C4-2B (cell line): ENCODE measurements at regions not wholly inside any gene's neighbourhood (a gene's known extent, or its start where the extent isn't known, plus 50 kb on each side); places are given as distances from the start of the nearest gene placed in this dataset.

Experiments
- H3K27ac ChIP-seq: fragments of 450-650 bp; 2 replicates; pipeline ENCODE4 v1.5.1; 2017
- ZFX ChIP-seq: fragments of 450-650 bp; IDR thresholded peaks from 2 replicates; pipeline ENCODE4 v1.6.1; 2017
- TF ChIP-seq, protein P1 (sequence below): fragments of 450-650 bp; conservative IDR thresholded peaks from 2 replicates; pipeline ENCODE4 v1.5.1; 2017; ENCODE audit warnings: mild to moderate bottlenecking

DNA sequence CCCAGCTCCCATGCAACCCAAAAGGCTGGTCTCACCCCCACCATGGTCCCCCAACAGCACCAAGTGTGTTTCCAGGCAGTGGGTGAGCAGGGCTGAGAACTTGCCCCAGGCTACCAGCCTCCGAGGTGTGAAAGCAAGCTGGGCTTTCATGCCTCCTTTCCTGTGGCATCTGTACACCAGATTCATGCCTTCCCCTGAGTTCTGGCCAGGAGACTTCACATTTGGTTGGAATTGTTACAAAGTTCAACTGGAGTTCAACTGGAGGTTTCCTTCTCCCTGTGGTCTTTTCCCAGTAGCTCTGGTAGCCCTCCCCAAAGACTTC is 77.6 kb upstream of the RAB40AL start:
- no peak overlapping the region for H3K27ac ChIP-seq
- TF ChIP-seq, protein P1, sequence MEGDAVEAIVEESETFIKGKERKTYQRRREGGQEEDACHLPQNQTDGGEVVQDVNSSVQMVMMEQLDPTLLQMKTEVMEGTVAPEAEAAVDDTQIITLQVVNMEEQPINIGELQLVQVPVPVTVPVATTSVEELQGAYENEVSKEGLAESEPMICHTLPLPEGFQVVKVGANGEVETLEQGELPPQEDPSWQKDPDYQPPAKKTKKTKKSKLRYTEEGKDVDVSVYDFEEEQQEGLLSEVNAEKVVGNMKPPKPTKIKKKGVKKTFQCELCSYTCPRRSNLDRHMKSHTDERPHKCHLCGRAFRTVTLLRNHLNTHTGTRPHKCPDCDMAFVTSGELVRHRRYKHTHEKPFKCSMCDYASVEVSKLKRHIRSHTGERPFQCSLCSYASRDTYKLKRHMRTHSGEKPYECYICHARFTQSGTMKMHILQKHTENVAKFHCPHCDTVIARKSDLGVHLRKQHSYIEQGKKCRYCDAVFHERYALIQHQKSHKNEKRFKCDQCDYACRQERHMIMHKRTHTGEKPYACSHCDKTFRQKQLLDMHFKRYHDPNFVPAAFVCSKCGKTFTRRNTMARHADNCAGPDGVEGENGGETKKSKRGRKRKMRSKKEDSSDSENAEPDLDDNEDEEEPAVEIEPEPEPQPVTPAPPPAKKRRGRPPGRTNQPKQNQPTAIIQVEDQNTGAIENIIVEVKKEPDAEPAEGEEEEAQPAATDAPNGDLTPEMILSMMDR, result no peak
- no peak for TF ChIP-seq ZFX

DNA sequence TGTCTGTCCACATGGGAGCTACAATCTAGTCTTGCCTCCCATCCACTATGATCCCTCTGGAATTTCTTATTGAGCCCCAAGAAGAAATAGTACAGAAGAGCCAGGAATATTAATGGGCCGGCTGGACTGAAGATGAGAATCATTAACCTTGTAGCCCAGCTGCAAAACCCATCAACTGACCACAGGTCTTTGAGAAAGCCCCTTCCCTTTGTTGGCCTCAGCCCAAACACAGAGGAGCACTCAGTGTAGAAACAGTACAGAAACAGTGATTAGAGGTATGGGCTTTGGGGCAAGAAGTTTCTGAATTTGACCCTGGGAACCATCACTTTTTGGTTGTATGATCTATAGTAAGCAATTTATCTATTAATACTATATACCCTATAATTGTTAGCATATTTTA is 76.8 kb upstream of the RAB40AL start:
- TF ChIP-seq, protein P1, result no peak
- no peak for TF ChIP-seq ZFX
- no peak overlapping the region for H3K27ac ChIP-seq

DNA sequence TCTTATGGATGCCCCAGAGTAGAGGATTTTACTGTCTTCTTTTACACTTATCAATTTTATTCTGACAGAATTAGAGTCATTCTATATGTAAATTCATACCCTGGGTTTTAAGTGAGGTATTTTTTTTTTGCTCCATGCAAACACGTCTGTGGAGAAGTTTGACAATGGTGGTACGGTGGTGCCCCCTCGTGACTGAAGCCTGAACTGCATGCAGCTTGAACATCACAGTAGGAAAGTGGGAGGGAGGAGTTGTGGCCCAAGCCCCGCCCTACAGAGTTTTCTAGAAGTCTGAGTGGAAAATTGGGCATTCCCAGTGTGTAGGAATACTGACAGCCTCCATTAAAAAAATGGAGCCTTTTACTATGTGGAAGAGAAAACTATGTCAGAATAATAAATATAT is 73.3 kb upstream of the RAB40AL start:
- TF ChIP-seq, protein P1, result peak; percentile 84
- TF ChIP-seq ZFX, result no peak
- H3K27ac ChIP-seq, result no peak overlapping the region

DNA sequence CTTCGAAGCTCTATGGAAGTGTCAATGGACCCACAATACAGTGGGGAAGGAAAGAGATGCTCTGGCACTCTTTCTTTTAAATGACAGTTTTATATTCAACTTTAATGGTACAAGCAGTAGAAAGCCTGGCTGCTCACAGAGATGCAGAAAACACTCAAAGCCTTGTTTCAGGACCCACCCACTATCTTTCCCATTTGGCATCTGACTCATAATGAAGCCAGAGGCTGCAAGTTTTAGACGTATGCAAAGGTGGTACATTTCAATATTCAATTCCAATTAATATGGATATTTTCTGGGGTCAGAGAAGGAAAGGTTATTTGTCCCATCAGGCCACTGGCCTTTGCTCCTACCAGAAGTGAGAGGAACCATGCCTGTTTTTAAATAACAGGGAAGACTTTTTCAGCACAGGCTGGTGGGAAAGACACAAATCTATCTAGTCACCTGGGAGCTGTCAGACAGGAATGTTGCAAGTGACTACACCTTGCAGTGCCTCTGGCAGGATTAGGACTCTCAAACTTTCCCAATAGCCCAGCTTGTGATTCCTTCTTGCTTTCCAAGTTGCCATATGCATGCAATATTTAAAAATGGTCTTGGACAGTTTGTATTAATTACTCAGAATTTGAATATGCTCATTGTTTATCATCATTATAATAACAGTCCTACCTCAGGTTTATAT is 70.0 kb upstream of the RAB40AL start:
- no peak overlapping the region for H3K27ac ChIP-seq
- no peak for TF ChIP-seq ZFX
- TF ChIP-seq, protein P1, result no peak

DNA sequence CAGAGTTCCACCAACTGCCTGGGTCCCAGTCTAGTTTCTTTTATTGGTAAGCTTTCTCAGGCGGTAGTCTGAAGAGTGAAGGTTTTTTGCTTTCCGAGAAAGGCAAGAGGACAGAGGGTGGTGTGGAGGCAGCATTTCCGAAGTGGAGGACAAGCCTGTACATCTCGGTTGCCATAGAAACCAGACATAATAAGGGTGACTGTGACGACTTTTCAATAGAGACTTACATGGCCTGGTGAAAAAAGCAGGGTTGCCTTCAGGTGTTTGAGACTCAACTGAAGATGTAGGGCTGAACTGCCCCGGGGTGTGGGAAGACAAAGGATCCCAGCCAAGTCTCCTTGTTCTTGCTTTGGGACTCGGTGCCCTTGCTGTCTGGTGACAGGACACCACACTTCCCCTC is 53.6 kb upstream of the RAB40AL start:
- TF ChIP-seq, protein P1, result no peak
- TF ChIP-seq ZFX, result no peak
- H3K27ac ChIP-seq, result no peak overlapping the region
